ENCODE measurements at regions not wholly inside any gene's neighbourhood (a gene's known extent, or its start where the extent isn't known, plus 50 kb on each side); places are given as distances from the start of the nearest gene placed in this dataset.
"Not testable (repeated sequence)": the region's sequence is repeated elsewhere in the genome, so short reads cannot be mapped to it uniquely, and the experiment has no call there.

DNA sequence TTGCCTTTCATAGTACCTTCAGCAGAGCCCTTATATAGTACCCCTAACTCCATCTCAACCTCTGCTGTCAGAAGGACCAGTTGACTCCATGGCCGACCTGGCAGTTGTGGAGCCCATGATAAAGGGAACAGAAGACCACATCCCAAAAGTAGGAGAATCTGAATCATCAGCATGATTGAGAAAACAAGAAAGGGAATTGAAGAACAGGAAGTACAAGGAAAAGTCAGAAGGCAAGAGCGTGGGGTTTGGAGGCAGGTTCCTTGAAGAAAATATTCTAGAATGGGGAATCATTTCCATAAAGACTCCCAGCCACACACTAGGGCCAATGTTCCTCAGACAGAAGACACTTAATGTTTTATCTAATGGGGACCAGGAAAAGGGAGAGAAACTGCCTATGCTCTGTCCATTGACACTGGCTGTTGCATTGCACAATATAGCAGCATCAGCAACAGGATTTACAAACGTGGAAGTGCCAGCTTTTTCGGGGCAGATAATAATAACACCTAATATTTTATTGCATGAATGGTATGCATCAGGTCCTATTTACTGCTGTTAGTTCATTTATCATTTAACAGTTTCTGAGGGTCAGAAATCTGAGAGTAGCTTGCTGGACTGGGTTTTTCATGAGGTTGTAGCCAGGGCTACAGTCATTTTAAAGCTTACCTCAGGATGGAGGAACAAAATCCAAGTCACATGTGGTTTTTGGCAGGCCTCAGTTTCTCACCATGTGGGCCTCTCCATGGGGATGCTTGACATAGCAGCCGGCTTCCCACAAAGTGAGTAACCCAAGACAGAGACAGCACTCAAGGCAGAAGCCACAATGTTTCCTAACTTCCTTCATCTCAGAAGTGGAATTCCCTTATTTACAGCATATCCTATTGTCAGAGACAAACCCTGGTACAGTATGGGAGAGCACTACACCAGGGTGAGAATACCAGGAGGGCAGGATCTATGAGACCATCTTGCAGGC is 483.4 kb downstream of the PLPP3 start:
- peak; percentile 39 for ATAC-seq (ENCODE audit: insufficient read depth, low FRiP score)
- TF ChIP-seq, protein P1, sequence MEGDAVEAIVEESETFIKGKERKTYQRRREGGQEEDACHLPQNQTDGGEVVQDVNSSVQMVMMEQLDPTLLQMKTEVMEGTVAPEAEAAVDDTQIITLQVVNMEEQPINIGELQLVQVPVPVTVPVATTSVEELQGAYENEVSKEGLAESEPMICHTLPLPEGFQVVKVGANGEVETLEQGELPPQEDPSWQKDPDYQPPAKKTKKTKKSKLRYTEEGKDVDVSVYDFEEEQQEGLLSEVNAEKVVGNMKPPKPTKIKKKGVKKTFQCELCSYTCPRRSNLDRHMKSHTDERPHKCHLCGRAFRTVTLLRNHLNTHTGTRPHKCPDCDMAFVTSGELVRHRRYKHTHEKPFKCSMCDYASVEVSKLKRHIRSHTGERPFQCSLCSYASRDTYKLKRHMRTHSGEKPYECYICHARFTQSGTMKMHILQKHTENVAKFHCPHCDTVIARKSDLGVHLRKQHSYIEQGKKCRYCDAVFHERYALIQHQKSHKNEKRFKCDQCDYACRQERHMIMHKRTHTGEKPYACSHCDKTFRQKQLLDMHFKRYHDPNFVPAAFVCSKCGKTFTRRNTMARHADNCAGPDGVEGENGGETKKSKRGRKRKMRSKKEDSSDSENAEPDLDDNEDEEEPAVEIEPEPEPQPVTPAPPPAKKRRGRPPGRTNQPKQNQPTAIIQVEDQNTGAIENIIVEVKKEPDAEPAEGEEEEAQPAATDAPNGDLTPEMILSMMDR (IDR thresholded peaks at IDR 0.05; ENCODE audit: control extremely low read depth, extremely low read depth): no peak
- no peak overlapping the region for H3K4me3 ChIP-seq
- no peaks in the 10 kb centered on the region for H3K36me3 ChIP-seq (ENCODE audit: control insufficient read depth in 4 of 4, insufficient read depth in 4 of 4, low read length in 4 of 4)
- no peaks in the 10 kb centered on the region for H3K27me3 ChIP-seq (ENCODE audit: control insufficient read depth in 3 of 3, insufficient read depth in 3 of 3, low read length in 2 of 3)
- peaks cover 0 to 6% (median 0%) of the 10 kb centered on the region in 5 donors for H3K4me1 ChIP-seq (ENCODE audit: control insufficient read depth in 5 of 5, insufficient read depth in 5 of 5, low read length in 5 of 5)
- WGBS, 2 donors: 61 to 67% methylated on average over 5 of the region's 5 CpGs
- no peak overlapping the region for H3K27ac ChIP-seq (ENCODE audit: low read depth in 1 of 2, low read length in 1 of 2)
- DNase-seq: peak; percentile 17 to 58 (median 47)
- no peak overlapping the region for H3K9ac ChIP-seq (ENCODE audit: insufficient read depth in 1 of 2, low read length in 2 of 2)
- no peaks in the 10 kb centered on the region for H3K9me3 ChIP-seq (ENCODE audit: control insufficient read depth in 4 of 4, insufficient read depth in 3 of 4, low read length in 3 of 4)

DNA sequence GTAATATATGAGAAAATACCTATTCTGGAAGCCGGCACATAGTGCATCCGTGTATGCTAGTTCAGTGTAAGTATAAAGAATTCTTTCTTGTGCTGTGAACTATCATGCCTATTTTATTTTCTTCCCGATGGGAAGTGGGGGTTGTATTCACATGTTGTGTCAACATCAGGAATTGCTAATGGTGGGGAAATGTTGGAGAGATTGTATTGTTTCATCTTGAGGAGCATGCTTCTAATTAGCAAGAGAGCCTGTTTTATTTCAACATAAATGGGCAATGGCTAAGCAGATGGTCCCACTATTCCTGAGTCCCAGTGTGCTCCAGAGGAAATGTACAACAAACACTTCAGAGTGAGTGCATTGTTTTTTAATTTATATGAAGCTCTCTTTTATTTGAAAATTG is 485.2 kb downstream of the PLPP3 start:
- H3K27ac ChIP-seq (ENCODE audit: low read depth in 1 of 2, low read length in 1 of 2): no peak overlapping the region

DNA sequence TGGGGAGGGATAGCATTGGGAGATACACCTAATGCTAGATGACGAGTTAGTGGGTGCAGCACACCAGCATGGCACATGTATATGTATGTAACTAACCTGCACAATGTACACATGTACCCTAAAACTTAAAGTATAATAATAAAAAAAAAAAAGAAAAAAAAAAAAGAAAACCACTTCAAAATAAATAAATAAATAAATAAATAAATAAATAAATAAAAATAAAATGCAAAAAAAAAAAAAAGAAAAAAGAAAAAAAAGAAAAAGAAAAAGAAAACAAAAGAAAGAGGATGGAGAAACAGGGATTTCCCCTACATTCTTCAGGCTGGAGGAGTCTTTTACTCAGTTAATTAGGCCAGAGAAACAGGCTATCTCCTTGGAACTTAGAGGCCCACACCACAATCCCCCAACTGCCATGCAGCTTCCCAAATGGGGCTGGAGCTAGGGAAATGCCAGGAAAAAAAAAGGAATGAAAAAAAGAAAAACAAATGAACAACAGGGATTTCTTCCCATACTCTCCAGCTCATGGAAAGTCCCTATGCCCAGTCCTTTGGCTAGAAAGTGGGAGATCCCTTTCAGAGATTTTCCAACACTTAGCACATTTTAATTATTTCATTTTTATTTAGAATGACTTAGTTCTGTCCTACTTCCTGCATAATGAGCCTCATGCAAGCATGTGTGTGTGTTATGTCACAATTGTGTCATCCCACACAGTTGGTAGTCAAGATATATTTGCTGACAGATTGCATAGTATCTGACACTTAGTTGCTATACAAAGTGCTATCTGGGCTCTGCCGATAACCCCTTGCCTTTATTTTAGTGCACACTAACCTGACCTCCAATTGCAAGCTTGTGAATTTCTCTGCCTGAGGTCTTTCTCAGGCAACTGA is 486.4 kb downstream of the PLPP3 start:
- no peak for ATAC-seq (ENCODE audit: insufficient read depth, low FRiP score)
- no peaks in the 10 kb centered on the region for H3K27me3 ChIP-seq (ENCODE audit: control insufficient read depth in 3 of 3, insufficient read depth in 3 of 3, low read length in 2 of 3)
- no peak overlapping the region for H3K9ac ChIP-seq (ENCODE audit: insufficient read depth in 1 of 2, low read length in 2 of 2)
- 80 to 87% methylated on average over 2 of the region's 2 CpGs for WGBS, 2 donors
- H3K9me3 ChIP-seq (ENCODE audit: control insufficient read depth in 4 of 4, insufficient read depth in 3 of 4, low read length in 3 of 4): peaks cover 0 to 3% (median 0%) of the 10 kb centered on the region in 4 donors
- H3K4me3 ChIP-seq: no peak overlapping the region
- no peaks in the 10 kb centered on the region for H3K36me3 ChIP-seq (ENCODE audit: control insufficient read depth in 4 of 4, insufficient read depth in 4 of 4, low read length in 4 of 4)
- H3K4me1 ChIP-seq (ENCODE audit: control insufficient read depth in 5 of 5, insufficient read depth in 5 of 5, low read length in 5 of 5): peaks cover 0 to 6% (median 0%) of the 10 kb centered on the region in 5 donors
- TF ChIP-seq, protein P1 (IDR thresholded peaks at IDR 0.05; ENCODE audit: control extremely low read depth, extremely low read depth): no peak
- no peak overlapping the region for H3K27ac ChIP-seq (ENCODE audit: low read depth in 1 of 2, low read length in 1 of 2)
- no peak for DNase-seq

More for the DNA sequence above, 485.2 kb downstream of the PLPP3 start:
- Histone ChIP-seq H3K4me3 (no peak overlapping the region), H3K36me3 (ENCODE audit: control insufficient read depth in 4 of 4, insufficient read depth in 4 of 4, low read length in 4 of 4) (no peaks in the 10 kb centered on the region), H3K9me3 (ENCODE audit: control insufficient read depth in 4 of 4, insufficient read depth in 3 of 4, low read length in 3 of 4) (no peaks in the 10 kb centered on the region), H3K27me3 (ENCODE audit: control insufficient read depth in 3 of 3, insufficient read depth in 3 of 3, low read length in 2 of 3) (no peaks in the 10 kb centered on the region), H3K4me1 (ENCODE audit: control insufficient read depth in 5 of 5, insufficient read depth in 5 of 5, low read length in 5 of 5) (peaks cover 0 to 6% (median 0%) of the 10 kb centered on the region in 5 donors), H3K9ac (ENCODE audit: insufficient read depth in 1 of 2, low read length in 2 of 2) (no peak overlapping the region)
- DNase-seq (no peak), ATAC-seq (ENCODE audit: insufficient read depth, low FRiP score) (no peak)
- 83 to 84% methylated on average over 3 of the region's 3 CpGs for WGBS, 2 donors
- TF ChIP-seq, protein P1 (IDR thresholded peaks at IDR 0.05; ENCODE audit: control extremely low read depth, extremely low read depth): no peak

DNA sequence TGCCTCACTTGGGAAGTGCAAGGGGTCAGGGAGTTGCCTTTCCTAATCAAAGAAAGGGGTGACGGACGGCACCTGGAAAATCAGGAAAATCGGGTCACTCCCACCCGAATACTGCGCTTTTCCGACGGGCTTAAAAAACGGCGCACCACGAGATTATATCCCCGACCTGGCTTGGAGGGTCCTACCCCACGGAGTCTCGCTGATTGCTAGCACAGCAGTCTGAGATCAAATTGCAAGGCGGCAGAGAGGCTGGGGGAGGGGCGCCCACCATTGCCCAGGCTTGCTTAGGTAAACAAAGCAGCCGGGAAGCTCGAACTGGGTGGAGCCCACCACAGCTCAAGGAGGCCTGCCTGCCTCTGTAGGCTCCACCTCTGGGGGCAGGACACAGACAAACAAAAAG is 489.5 kb downstream of the PLPP3 start:
- DNase-seq; H3K27me3 ChIP-seq (ENCODE audit: control insufficient read depth in 3 of 3, insufficient read depth in 3 of 3, low read length in 2 of 3); H3K9me3 ChIP-seq (ENCODE audit: control insufficient read depth in 4 of 4, insufficient read depth in 3 of 4, low read length in 3 of 4); H3K27ac ChIP-seq (ENCODE audit: low read depth in 1 of 2, low read length in 1 of 2); ATAC-seq (ENCODE audit: insufficient read depth, low FRiP score); H3K4me3 ChIP-seq; H3K4me1 ChIP-seq (ENCODE audit: control insufficient read depth in 5 of 5, insufficient read depth in 5 of 5, low read length in 5 of 5); H3K36me3 ChIP-seq (ENCODE audit: control insufficient read depth in 4 of 4, insufficient read depth in 4 of 4, low read length in 4 of 4); H3K9ac ChIP-seq (ENCODE audit: insufficient read depth in 1 of 2, low read length in 2 of 2): not testable (repeated sequence)
- 86 to 93% methylated on average over 15 to 17 of the region's 17 CpGs for WGBS, 2 donors
